ENCODE measurements at regions not wholly inside any gene's neighbourhood (a gene's known extent, or its start where the extent isn't known, plus 50 kb on each side); places are given as distances from the start of the nearest gene placed in this dataset.

- TF ChIP-seq SPI1 (IDR thresholded peaks at IDR 0.05; ENCODE audit: borderline replicate concordance, low read depth) (no peak), POLR2AphosphoS5 (IDR thresholded peaks at IDR 0.05; ENCODE audit: low read depth) (no peak), GABPA (IDR thresholded peaks at IDR 0.05; ENCODE audit: low read depth) (no peak), REST (IDR thresholded peaks at IDR 0.05; ENCODE audit: insufficient replicate concordance, low read depth) (no peak), CTCF (IDR thresholded peaks at IDR 0.05; ENCODE audit: insufficient read depth, low read length) (no peak)
- H3K4me3 ChIP-seq (replicated peaks; ENCODE audit: insufficient read depth, low read length) = no peak overlapping the region
- no peak for DNase-seq (ENCODE audit: low read depth in 1 of 2, low spot score in 1 of 2)
- H3K27me3 ChIP-seq (ENCODE audit: insufficient read depth, poor library complexity, severe bottlenecking) = peaks cover 4% of the 10 kb centered on the region
- H3K27ac ChIP-seq (replicated peaks) = no peak overlapping the region
Observed at GRCh38 chr13:100818711-100819110, 144.1 kb upstream of the TMTC4 start.

GRCh38 chr13:100817928-100818327 is 143.3 kb upstream of the TMTC4 start:
- H3K27ac ChIP-seq (replicated peaks) = no peak overlapping the region
- no peak for TF ChIP-seq REST (IDR thresholded peaks at IDR 0.05; ENCODE audit: insufficient replicate concordance, low read depth)
- TF ChIP-seq POLR2AphosphoS5 (IDR thresholded peaks at IDR 0.05; ENCODE audit: low read depth) = no peak
- TF ChIP-seq GABPA (IDR thresholded peaks at IDR 0.05; ENCODE audit: low read depth) = no peak
- no peak for TF ChIP-seq SPI1 (IDR thresholded peaks at IDR 0.05; ENCODE audit: borderline replicate concordance, low read depth)
- TF ChIP-seq CTCF (IDR thresholded peaks at IDR 0.05; ENCODE audit: insufficient read depth, low read length) = no peak
- H3K27me3 ChIP-seq (ENCODE audit: insufficient read depth, poor library complexity, severe bottlenecking) = peaks cover 4% of the 10 kb centered on the region
- DNase-seq (ENCODE audit: low read depth in 1 of 2, low spot score in 1 of 2) = no peak
- no peak overlapping the region for H3K4me3 ChIP-seq (replicated peaks; ENCODE audit: insufficient read depth, low read length)

- no peak for TF ChIP-seq GABPA (IDR thresholded peaks at IDR 0.05; ENCODE audit: low read depth)
- TF ChIP-seq REST (IDR thresholded peaks at IDR 0.05; ENCODE audit: insufficient replicate concordance, low read depth) = no peak
- no peak for TF ChIP-seq SPI1 (IDR thresholded peaks at IDR 0.05; ENCODE audit: borderline replicate concordance, low read depth)
- no peak for TF ChIP-seq CTCF (IDR thresholded peaks at IDR 0.05; ENCODE audit: insufficient read depth, low read length)
- TF ChIP-seq POLR2AphosphoS5 (IDR thresholded peaks at IDR 0.05; ENCODE audit: low read depth) = no peak
- DNase-seq (ENCODE audit: low read depth in 1 of 2, low spot score in 1 of 2) = no peak
- Histone ChIP-seq H3K27ac (replicated peaks) (no peak overlapping the region), H3K27me3 (ENCODE audit: insufficient read depth, poor library complexity, severe bottlenecking) (peaks cover 4% of the 10 kb centered on the region), H3K4me3 (replicated peaks; ENCODE audit: insufficient read depth, low read length) (no peak overlapping the region)
Observed at GRCh38 chr13:100815476-100816046, 141.0 kb upstream of the TMTC4 start.
